ENCODE measurements at regions not wholly inside any gene's neighbourhood (a gene's known extent, or its start where the extent isn't known, plus 50 kb on each side); places are given as distances from the start of the nearest gene placed in this dataset.

- Histone ChIP-seq H3K4me3 (no peak overlapping the region), H3K36me3 (no peaks in the 10 kb centered on the region), H3K9me3 (no peaks in the 10 kb centered on the region), H3K27me3 (no peaks in the 10 kb centered on the region), H3K4me1 (no peaks in the 10 kb centered on the region), H3K27ac (no peak overlapping the region)
- TF ChIP-seq POLR2AphosphoS5 (IDR thresholded peaks at IDR 0.05) (no peak), CTCF (IDR thresholded peaks at IDR 0.05) (no peak), POLR2A (IDR thresholded peaks at IDR 0.05) (no peak)
- DNase-seq (ENCODE audit: low spot score in 2 of 2): no peak
- intact Hi-C loops (cut with DNase I; ENCODE audit: low total_unique reads): no loop called here
Observed at GRCh38 chr4:58451707-58452106, 1341.5 kb upstream of the IGFBP7 start.

- Histone ChIP-seq H3K36me3 (no peaks in the 10 kb centered on the region), H3K27ac (no peak overlapping the region), H3K4me1 (no peaks in the 10 kb centered on the region), H3K27me3 (no peaks in the 10 kb centered on the region), H3K4me3 (no peak overlapping the region), H3K9me3 (peaks cover 0 to 18% of the 10 kb centered on the region in 2 donors)
- TF ChIP-seq POLR2AphosphoS5 (IDR thresholded peaks at IDR 0.05): no peak
- TF ChIP-seq CTCF (IDR thresholded peaks at IDR 0.05): no peak
- no peak for TF ChIP-seq POLR2A (IDR thresholded peaks at IDR 0.05)
- intact Hi-C loops (cut with DNase I; ENCODE audit: low total_unique reads): no loop called here
- DNase-seq (ENCODE audit: low spot score in 2 of 2): no peak
Observed at GRCh38 chr4:58435871-58436270, 1325.7 kb upstream of the IGFBP7 start.

- Histone ChIP-seq H3K27ac (no peak overlapping the region), H3K4me3 (no peak overlapping the region), H3K27me3 (no peaks in the 10 kb centered on the region), H3K4me1 (no peaks in the 10 kb centered on the region), H3K36me3 (no peaks in the 10 kb centered on the region), H3K9me3 (no peaks in the 10 kb centered on the region)
- TF ChIP-seq POLR2A (IDR thresholded peaks at IDR 0.05) (no peak), POLR2AphosphoS5 (IDR thresholded peaks at IDR 0.05) (no peak), CTCF (IDR thresholded peaks at IDR 0.05) (no peak)
- intact Hi-C loops (cut with DNase I; ENCODE audit: low total_unique reads): no loop called here
- DNase-seq (ENCODE audit: low spot score in 2 of 2): no peak
Observed at GRCh38 chr4:58413849-58414248, 1303.7 kb upstream of the IGFBP7 start.

- Histone ChIP-seq H3K4me3 (no peak overlapping the region), H3K36me3 (no peaks in the 10 kb centered on the region), H3K27ac (no peak overlapping the region), H3K4me1 (no peaks in the 10 kb centered on the region), H3K27me3 (no peaks in the 10 kb centered on the region), H3K9me3 (no peaks in the 10 kb centered on the region)
- intact Hi-C loops (cut with DNase I; ENCODE audit: low total_unique reads): no loop called here
- TF ChIP-seq POLR2AphosphoS5 (IDR thresholded peaks at IDR 0.05): no peak
- TF ChIP-seq POLR2A (IDR thresholded peaks at IDR 0.05): no peak
- TF ChIP-seq CTCF (IDR thresholded peaks at IDR 0.05): no peak
- DNase-seq (ENCODE audit: low spot score in 2 of 2): no peak
Observed at GRCh38 chr4:58411904-58412303, 1301.7 kb upstream of the IGFBP7 start.

- Histone ChIP-seq H3K27me3 (no peaks in the 10 kb centered on the region), H3K9me3 (peaks cover 0 to 3% of the 10 kb centered on the region in 2 donors), H3K4me3 (no peak overlapping the region), H3K4me1 (no peaks in the 10 kb centered on the region), H3K27ac (no peak overlapping the region), H3K36me3 (no peaks in the 10 kb centered on the region)
- TF ChIP-seq CTCF (IDR thresholded peaks at IDR 0.05): no peak
- TF ChIP-seq POLR2A (IDR thresholded peaks at IDR 0.05): no peak
- no peak for TF ChIP-seq POLR2AphosphoS5 (IDR thresholded peaks at IDR 0.05)
- no peak for DNase-seq (ENCODE audit: low spot score in 2 of 2)
- intact Hi-C loops (cut with DNase I; ENCODE audit: low total_unique reads): no loop called here
Observed at GRCh38 chr4:58406762-58407161, 1296.6 kb upstream of the IGFBP7 start.
